ENCODE measurements at regions not wholly inside any gene's neighbourhood (a gene's known extent, or its start where the extent isn't known, plus 50 kb on each side); places are given as distances from the start of the nearest gene placed in this dataset.

- TF ChIP-seq CTCF (IDR thresholded peaks at IDR 0.05; ENCODE audit: unreplicated experiment) = no peak
These were observed 1048.4 kb downstream of the CNTNAP5 start for GRCh38 chr2:125073440-125073839.

DNA sequence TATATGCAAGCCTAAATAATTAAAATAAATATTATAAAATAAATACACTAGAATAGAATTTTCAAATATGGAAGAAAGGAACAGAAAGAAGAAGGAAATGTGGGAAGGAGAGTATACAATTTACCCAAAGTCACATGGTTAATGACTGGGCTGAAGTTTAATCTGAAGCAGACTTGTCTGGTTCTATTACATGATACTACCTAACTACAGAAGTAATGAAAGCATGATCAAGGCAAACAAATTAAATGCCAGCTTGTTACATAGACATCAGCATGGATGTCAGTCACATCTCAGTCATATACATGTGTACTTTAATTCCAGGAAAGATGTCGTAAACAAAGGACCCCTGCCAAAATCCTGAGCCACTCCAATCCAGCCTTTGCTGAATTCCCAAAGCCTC is 1060.8 kb downstream of the CNTNAP5 start:
- peaks cover 5% of the 10 kb centered on the region for H3K36me3 Mint-ChIP-seq (ENCODE audit: insufficient read depth, unreplicated experiment)
- peaks cover 7% of the 10 kb centered on the region for H3K9me3 Mint-ChIP-seq (ENCODE audit: unreplicated experiment)
- POLR2A ChIA-PET = no interaction called here
- H3K4me3 Mint-ChIP-seq (ENCODE audit: unreplicated experiment) = no peak overlapping the region
- BruUV-seq (replicated peaks) = no TSS peak
- intact Hi-C loops (cut with micrococcal nuclease) = no loop called here
- DNase-seq (ENCODE audit: unreplicated experiment) = no peak
- peaks cover 11% of the 10 kb centered on the region for H3K4me1 Mint-ChIP-seq (ENCODE audit: insufficient read depth, unreplicated experiment)
- TF ChIP-seq CTCF (IDR thresholded peaks at IDR 0.05; ENCODE audit: unreplicated experiment) = no peak
- CTCF ChIA-PET = no interaction called here
- H3K27ac Mint-ChIP-seq (ENCODE audit: low read depth, unreplicated experiment) = no peak overlapping the region
- H3K27me3 Mint-ChIP-seq (ENCODE audit: insufficient read depth, unreplicated experiment) = no peaks in the 10 kb centered on the region

More at GRCh38 chr2:125073440-125073839, 1048.4 kb downstream of the CNTNAP5 start:
- Mint-ChIP-seq H3K27ac (ENCODE audit: low read depth, unreplicated experiment) (no peak overlapping the region), H3K36me3 (ENCODE audit: insufficient read depth, unreplicated experiment) (no peaks in the 10 kb centered on the region), H3K4me3 (ENCODE audit: unreplicated experiment) (no peak overlapping the region), H3K4me1 (ENCODE audit: insufficient read depth, unreplicated experiment) (no peaks in the 10 kb centered on the region), H3K9me3 (ENCODE audit: unreplicated experiment) (no peaks in the 10 kb centered on the region), H3K27me3 (ENCODE audit: insufficient read depth, unreplicated experiment) (no peaks in the 10 kb centered on the region)
- intact Hi-C loops (cut with micrococcal nuclease) = no loop called here
- DNase-seq (ENCODE audit: unreplicated experiment) = peak; percentile 8
- POLR2A ChIA-PET = no interaction called here
- CTCF ChIA-PET = interaction anchor here (0.6 kb wide), 1 partner anchor 8 kb away, joined by 4 read pairs; no protein-coding TSS in a partner anchor
- BruUV-seq (replicated peaks) = no TSS peak

GRCh38 chr2:125086313-125087184 is 1061.5 kb downstream of the CNTNAP5 start:
- Mint-ChIP-seq H3K9me3 (ENCODE audit: unreplicated experiment) (peaks cover 7% of the 10 kb centered on the region), H3K36me3 (ENCODE audit: insufficient read depth, unreplicated experiment) (peaks cover 5% of the 10 kb centered on the region), H3K27me3 (ENCODE audit: insufficient read depth, unreplicated experiment) (no peaks in the 10 kb centered on the region), H3K27ac (ENCODE audit: low read depth, unreplicated experiment) (no peak overlapping the region), H3K4me1 (ENCODE audit: insufficient read depth, unreplicated experiment) (peaks cover 11% of the 10 kb centered on the region), H3K4me3 (ENCODE audit: unreplicated experiment) (no peak overlapping the region)
- CTCF ChIA-PET = interaction anchor here (0.6 kb wide), 1 partner anchor 1361 kb away, joined by 3 read pairs; no protein-coding TSS in a partner anchor
- no peak for TF ChIP-seq CTCF (IDR thresholded peaks at IDR 0.05; ENCODE audit: unreplicated experiment)
- BruUV-seq (replicated peaks) = no TSS peak
- no peak for DNase-seq (ENCODE audit: unreplicated experiment)
- POLR2A ChIA-PET = no interaction called here
- intact Hi-C loops (cut with micrococcal nuclease) = no loop called here

DNA sequence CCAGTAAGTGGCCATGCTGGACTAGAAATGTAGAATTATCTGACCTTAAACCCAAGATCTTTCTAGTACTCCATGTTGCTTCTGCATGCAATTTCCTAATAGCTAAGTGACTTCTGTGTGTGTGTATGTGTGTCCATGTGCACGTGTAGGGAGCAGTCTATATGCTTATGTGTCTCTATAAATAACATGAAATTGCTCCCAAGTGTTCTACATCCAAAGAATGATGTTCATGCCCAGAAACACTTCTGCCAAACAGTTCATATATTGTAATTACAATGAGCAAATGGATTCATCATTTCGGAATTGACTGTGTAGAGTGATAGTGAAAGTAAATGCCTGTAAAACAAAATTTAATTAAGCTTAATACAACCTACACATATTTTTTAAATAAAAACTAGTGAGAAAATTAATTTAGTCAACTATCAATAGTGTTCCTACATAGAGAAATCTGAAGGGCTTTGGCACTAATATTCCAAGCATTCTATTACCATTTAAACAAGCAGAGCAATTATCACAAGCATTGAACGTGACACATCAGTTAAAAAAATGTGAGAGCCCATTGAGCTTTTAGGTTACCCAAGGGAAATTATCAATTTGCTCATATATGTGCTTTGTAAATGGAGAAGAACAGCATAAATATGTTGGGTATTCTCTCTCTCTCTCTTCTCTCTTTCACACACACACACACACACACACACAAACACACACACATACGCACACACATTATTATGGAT is 1067.4 kb downstream of the CNTNAP5 start:
- Mint-ChIP-seq H3K27ac (ENCODE audit: low read depth, unreplicated experiment) (no peak overlapping the region), H3K4me1 (ENCODE audit: insufficient read depth, unreplicated experiment) (peaks cover 12% of the 10 kb centered on the region), H3K27me3 (ENCODE audit: insufficient read depth, unreplicated experiment) (no peaks in the 10 kb centered on the region), H3K36me3 (ENCODE audit: insufficient read depth, unreplicated experiment) (peaks cover 5% of the 10 kb centered on the region), H3K4me3 (ENCODE audit: unreplicated experiment) (peak overlapping the region; percentile 26), H3K9me3 (ENCODE audit: unreplicated experiment) (peaks cover 7% of the 10 kb centered on the region)
- TF ChIP-seq CTCF (IDR thresholded peaks at IDR 0.05; ENCODE audit: unreplicated experiment) = no peak
- ChIA-PET CTCF (interaction anchor here (0.8 to 1.0 kb wide), 2 partner anchors 11 to 14 kb away, joined by 3 to 5 read pairs; no protein-coding TSS in a partner anchor), POLR2A (interaction anchor here (0.7 to 0.9 kb wide), 2 partner anchors 10 to 27 kb away, joined by 3 to 5 read pairs; no protein-coding TSS in a partner anchor)
- intact Hi-C loops (cut with micrococcal nuclease) = no loop called here
- no TSS peak for BruUV-seq (replicated peaks)
- no peak for DNase-seq (ENCODE audit: unreplicated experiment)

Data from MCF 10A (cell line).